ENCODE measurements at regions not wholly inside any gene's neighbourhood (a gene's known extent, or its start where the extent isn't known, plus 50 kb on each side); places are given as distances from the start of the nearest gene placed in this dataset.

DNA sequence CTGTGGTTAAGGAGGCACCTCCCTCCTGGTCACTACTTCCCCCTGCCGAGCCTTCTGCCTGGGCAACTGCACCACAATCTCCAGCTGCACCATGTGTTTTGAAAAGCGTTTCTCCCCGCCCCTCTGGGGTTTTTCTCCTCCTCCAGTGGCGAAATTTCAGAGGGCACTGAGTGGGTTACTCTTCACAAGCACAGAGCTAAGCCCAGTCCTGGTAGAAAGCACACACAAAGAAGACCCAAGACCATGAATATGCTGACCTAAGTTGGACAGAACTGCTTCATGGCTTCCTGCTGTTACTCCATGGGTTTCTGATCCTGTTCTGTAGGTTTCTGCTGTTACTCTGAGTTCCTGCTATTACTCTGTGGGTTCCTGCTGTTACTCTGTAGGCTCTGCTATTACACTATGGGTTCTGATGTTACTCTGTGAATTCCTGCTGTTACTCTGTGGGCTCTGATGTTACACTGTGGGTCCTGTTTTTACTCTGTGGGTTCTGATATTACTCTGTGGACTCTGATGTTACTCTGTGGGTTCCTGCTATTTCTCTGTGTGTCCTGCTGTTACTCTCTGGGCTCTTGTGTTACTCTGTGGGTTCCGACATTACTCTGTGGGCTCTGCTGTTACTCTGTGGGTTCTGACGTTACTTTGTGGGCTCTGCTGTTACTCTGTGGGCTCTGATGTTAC is 216.6 kb downstream of the RTP5 start:
- no peak for TF ChIP-seq GABPA (IDR thresholded peaks at IDR 0.05; ENCODE audit: low read depth)
- TF ChIP-seq, protein P1, sequence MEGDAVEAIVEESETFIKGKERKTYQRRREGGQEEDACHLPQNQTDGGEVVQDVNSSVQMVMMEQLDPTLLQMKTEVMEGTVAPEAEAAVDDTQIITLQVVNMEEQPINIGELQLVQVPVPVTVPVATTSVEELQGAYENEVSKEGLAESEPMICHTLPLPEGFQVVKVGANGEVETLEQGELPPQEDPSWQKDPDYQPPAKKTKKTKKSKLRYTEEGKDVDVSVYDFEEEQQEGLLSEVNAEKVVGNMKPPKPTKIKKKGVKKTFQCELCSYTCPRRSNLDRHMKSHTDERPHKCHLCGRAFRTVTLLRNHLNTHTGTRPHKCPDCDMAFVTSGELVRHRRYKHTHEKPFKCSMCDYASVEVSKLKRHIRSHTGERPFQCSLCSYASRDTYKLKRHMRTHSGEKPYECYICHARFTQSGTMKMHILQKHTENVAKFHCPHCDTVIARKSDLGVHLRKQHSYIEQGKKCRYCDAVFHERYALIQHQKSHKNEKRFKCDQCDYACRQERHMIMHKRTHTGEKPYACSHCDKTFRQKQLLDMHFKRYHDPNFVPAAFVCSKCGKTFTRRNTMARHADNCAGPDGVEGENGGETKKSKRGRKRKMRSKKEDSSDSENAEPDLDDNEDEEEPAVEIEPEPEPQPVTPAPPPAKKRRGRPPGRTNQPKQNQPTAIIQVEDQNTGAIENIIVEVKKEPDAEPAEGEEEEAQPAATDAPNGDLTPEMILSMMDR (IDR thresholded peaks at IDR 0.05 in 2 of 3, conservative IDR thresholded peaks at IDR 0.05 in 1 of 3; ENCODE audit: control insufficient read depth in 2 of 3, extremely low read depth in 1 of 3, insufficient read depth in 1 of 3, low read depth in 3 of 3, low read length in 3 of 3): peak in 1 of 3 experiments; percentile 7; a peak in 1 of 6 replicates
- TF ChIP-seq CHD2 (IDR thresholded peaks at IDR 0.05; ENCODE audit: borderline replicate concordance, low read depth, low read length): 0 out of 2 replicates have a peak, but pooled peaks have one; percentile 18
- TF ChIP-seq POLR2A (IDR thresholded peaks at IDR 0.05; ENCODE audit: low read depth, low read length): no peak
- TF ChIP-seq ESRRA (IDR thresholded peaks at IDR 0.05; ENCODE audit: low read length): no peak
- no peak for TF ChIP-seq SUZ12 (IDR thresholded peaks at IDR 0.05; ENCODE audit: unreplicated experiment)
- TF ChIP-seq STAT1 (conservative IDR thresholded peaks at IDR 0.05): no peak
- TF ChIP-seq JUNB (IDR thresholded peaks at IDR 0.05): peak; percentile 80
- TF ChIP-seq BCL11A (IDR thresholded peaks at IDR 0.05; ENCODE audit: low read depth, low read length): no peak
- TF ChIP-seq, protein P2, sequence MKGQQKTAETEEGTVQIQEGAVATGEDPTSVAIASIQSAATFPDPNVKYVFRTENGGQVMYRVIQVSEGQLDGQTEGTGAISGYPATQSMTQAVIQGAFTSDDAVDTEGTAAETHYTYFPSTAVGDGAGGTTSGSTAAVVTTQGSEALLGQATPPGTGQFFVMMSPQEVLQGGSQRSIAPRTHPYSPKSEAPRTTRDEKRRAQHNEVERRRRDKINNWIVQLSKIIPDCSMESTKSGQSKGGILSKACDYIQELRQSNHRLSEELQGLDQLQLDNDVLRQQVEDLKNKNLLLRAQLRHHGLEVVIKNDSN (IDR thresholded peaks at IDR 0.05; ENCODE audit: borderline replicate concordance, extremely low read length, insufficient read depth, low read depth, low read length): no peak
- no peak for TF ChIP-seq POLR2AphosphoS5 (IDR thresholded peaks at IDR 0.05; ENCODE audit: low read length)
- TF ChIP-seq, protein P3, sequence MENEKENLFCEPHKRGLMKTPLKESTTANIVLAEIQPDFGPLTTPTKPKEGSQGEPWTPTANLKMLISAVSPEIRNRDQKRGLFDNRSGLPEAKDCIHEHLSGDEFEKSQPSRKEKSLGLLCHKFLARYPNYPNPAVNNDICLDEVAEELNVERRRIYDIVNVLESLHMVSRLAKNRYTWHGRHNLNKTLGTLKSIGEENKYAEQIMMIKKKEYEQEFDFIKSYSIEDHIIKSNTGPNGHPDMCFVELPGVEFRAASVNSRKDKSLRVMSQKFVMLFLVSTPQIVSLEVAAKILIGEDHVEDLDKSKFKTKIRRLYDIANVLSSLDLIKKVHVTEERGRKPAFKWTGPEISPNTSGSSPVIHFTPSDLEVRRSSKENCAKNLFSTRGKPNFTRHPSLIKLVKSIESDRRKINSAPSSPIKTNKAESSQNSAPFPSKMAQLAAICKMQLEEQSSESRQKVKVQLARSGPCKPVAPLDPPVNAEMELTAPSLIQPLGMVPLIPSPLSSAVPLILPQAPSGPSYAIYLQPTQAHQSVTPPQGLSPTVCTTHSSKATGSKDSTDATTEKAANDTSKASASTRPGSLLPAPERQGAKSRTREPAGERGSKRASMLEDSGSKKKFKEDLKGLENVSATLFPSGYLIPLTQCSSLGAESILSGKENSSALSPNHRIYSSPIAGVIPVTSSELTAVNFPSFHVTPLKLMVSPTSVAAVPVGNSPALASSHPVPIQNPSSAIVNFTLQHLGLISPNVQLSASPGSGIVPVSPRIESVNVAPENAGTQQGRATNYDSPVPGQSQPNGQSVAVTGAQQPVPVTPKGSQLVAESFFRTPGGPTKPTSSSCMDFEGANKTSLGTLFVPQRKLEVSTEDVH (IDR thresholded peaks at IDR 0.05; ENCODE audit: low read depth, partially characterized antibody): no peak
- TF ChIP-seq, protein P4, sequence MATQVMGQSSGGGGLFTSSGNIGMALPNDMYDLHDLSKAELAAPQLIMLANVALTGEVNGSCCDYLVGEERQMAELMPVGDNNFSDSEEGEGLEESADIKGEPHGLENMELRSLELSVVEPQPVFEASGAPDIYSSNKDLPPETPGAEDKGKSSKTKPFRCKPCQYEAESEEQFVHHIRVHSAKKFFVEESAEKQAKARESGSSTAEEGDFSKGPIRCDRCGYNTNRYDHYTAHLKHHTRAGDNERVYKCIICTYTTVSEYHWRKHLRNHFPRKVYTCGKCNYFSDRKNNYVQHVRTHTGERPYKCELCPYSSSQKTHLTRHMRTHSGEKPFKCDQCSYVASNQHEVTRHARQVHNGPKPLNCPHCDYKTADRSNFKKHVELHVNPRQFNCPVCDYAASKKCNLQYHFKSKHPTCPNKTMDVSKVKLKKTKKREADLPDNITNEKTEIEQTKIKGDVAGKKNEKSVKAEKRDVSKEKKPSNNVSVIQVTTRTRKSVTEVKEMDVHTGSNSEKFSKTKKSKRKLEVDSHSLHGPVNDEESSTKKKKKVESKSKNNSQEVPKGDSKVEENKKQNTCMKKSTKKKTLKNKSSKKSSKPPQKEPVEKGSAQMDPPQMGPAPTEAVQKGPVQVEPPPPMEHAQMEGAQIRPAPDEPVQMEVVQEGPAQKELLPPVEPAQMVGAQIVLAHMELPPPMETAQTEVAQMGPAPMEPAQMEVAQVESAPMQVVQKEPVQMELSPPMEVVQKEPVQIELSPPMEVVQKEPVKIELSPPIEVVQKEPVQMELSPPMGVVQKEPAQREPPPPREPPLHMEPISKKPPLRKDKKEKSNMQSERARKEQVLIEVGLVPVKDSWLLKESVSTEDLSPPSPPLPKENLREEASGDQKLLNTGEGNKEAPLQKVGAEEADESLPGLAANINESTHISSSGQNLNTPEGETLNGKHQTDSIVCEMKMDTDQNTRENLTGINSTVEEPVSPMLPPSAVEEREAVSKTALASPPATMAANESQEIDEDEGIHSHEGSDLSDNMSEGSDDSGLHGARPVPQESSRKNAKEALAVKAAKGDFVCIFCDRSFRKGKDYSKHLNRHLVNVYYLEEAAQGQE (IDR thresholded peaks at IDR 0.05; ENCODE audit: low read depth, low read length): no peak
